GM23248 (cell line): ENCODE measurements at regions not wholly inside any gene's neighbourhood (a gene's known extent, or its start where the extent isn't known, plus 50 kb on each side); places are given as distances from the start of the nearest gene placed in this dataset.

Experiments used
- EZH2 ChIP-seq: fragments of 200-600 bp; sonication (generic); IDR thresholded peaks from 2 replicates; pipeline ENCODE4 v1.6.1; 2018; ENCODE audit warnings: antibody characterized with exemption, mild to moderate bottlenecking; ENCODE audit not compliant: insufficient read depth, poor library complexity, severe bottlenecking
- EZH2phosphoT487 ChIP-seq: fragments of 200-600 bp; sonication (generic); IDR thresholded peaks from 2 replicates; pipeline ENCODE4 v1.6.1; 2018; ENCODE audit warnings: antibody characterized with exemption, moderate library complexity, mild to moderate bottlenecking, low read depth; ENCODE audit not compliant: insufficient read depth

DNA sequence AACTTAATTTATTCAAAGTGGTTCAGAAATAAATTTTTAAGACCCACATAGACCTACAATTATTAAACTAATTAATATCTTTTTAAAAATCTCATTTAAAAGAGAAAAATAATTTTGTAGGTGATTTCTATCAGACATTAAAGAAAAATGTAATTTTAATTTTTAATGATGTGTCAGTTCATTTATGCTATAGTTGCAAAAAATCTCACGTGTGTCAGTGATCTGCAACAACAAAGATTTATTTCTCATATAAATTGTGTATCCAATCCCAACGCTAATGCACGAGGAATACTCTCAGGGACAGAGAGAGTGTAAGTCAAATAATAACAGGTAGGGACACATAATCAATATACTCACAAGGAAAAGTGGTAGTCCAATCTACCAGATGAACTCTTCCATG is 456.6 kb upstream of the CCDC54 start:
- no peak for TF ChIP-seq EZH2
- no peak for TF ChIP-seq EZH2phosphoT487
